ENCODE measurements at regions not wholly inside any gene's neighbourhood (a gene's known extent, or its start where the extent isn't known, plus 50 kb on each side); places are given as distances from the start of the nearest gene placed in this dataset.
"Not testable (repeated sequence)": the region's sequence is repeated elsewhere in the genome, so short reads cannot be mapped to it uniquely, and the experiment has no call there.

- intact Hi-C loops (cut with DNase I) = no loop called here
- Histone ChIP-seq H3K36me3 (no peaks in the 10 kb centered on the region), H3K4me3 (no peak overlapping the region), H3K4me1 (no peaks in the 10 kb centered on the region), H3K27ac (no peak overlapping the region), H3K27me3 (no peaks in the 10 kb centered on the region), H3K9me3 (no peaks in the 10 kb centered on the region)
- TF ChIP-seq CTCF (IDR thresholded peaks at IDR 0.05) (no peak), POLR2A (IDR thresholded peaks at IDR 0.05) (no peak), POLR2AphosphoS5 (IDR thresholded peaks at IDR 0.05; ENCODE audit: insufficient read depth in 1 of 2, low read depth in 1 of 2) (no peak)
- DNase-seq (ENCODE audit: extremely low spot score in 2 of 2) = no peak
Observed at GRCh38 chr6:144918073-144918472, 632.9 kb downstream of the UTRN start.

- DNase-seq (ENCODE audit: extremely low spot score in 2 of 2) = no peak
- no peaks in the 10 kb centered on the region for H3K36me3 ChIP-seq
- TF ChIP-seq CTCF (IDR thresholded peaks at IDR 0.05) (no peak), POLR2AphosphoS5 (IDR thresholded peaks at IDR 0.05; ENCODE audit: insufficient read depth in 1 of 2, low read depth in 1 of 2) (no peak), POLR2A (IDR thresholded peaks at IDR 0.05) (no peak)
- no peaks in the 10 kb centered on the region for H3K27me3 ChIP-seq
- no peaks in the 10 kb centered on the region for H3K9me3 ChIP-seq
- intact Hi-C loops (cut with DNase I) = no loop called here
- H3K4me1 ChIP-seq = no peaks in the 10 kb centered on the region
- H3K4me3 ChIP-seq = no peak overlapping the region
- H3K27ac ChIP-seq = no peak overlapping the region
Observed at GRCh38 chr6:144919560-144919959, 634.4 kb downstream of the UTRN start.

- Histone ChIP-seq H3K4me3 (no peak overlapping the region), H3K27me3 (no peaks in the 10 kb centered on the region), H3K36me3 (no peaks in the 10 kb centered on the region), H3K9me3 (no peaks in the 10 kb centered on the region), H3K4me1 (no peaks in the 10 kb centered on the region), H3K27ac (no peak overlapping the region)
- intact Hi-C loops (cut with DNase I) = no loop called here
- DNase-seq (ENCODE audit: extremely low spot score in 2 of 2) = no peak
- TF ChIP-seq POLR2A (IDR thresholded peaks at IDR 0.05) (no peak), POLR2AphosphoS5 (IDR thresholded peaks at IDR 0.05; ENCODE audit: insufficient read depth in 1 of 2, low read depth in 1 of 2) (no peak), CTCF (IDR thresholded peaks at IDR 0.05) (no peak)
Observed at GRCh38 chr6:144920391-144920961, 635.3 kb downstream of the UTRN start.

GRCh38 chr6:144921206-144921975 lies 636.3 kb downstream of the UTRN start:
- Histone ChIP-seq H3K4me1 (no peaks in the 10 kb centered on the region), H3K9me3 (no peaks in the 10 kb centered on the region), H3K27ac (no peak overlapping the region), H3K36me3 (no peaks in the 10 kb centered on the region), H3K4me3 (no peak overlapping the region), H3K27me3 (no peaks in the 10 kb centered on the region)
- DNase-seq (ENCODE audit: extremely low spot score in 2 of 2) = no peak
- intact Hi-C loops (cut with DNase I) = no loop called here
- TF ChIP-seq POLR2AphosphoS5 (IDR thresholded peaks at IDR 0.05; ENCODE audit: insufficient read depth in 1 of 2, low read depth in 1 of 2) (no peak), POLR2A (IDR thresholded peaks at IDR 0.05) (no peak), CTCF (IDR thresholded peaks at IDR 0.05) (no peak)

GRCh38 chr6:144922120-144922722 lies 637.1 kb downstream of the UTRN start:
- no peak for TF ChIP-seq POLR2AphosphoS5 (IDR thresholded peaks at IDR 0.05; ENCODE audit: insufficient read depth in 1 of 2, low read depth in 1 of 2)
- TF ChIP-seq CTCF (IDR thresholded peaks at IDR 0.05) = no peak
- TF ChIP-seq POLR2A (IDR thresholded peaks at IDR 0.05) = no peak
- Histone ChIP-seq H3K4me1 (no peaks in the 10 kb centered on the region), H3K36me3 (no peaks in the 10 kb centered on the region), H3K27me3 (no peaks in the 10 kb centered on the region), H3K4me3 (no peak overlapping the region), H3K27ac (no peak overlapping the region), H3K9me3 (no peaks in the 10 kb centered on the region)
- intact Hi-C loops (cut with DNase I) = no loop called here
- DNase-seq (ENCODE audit: extremely low spot score in 2 of 2) = no peak

- intact Hi-C loops (cut with DNase I) = not testable (repeated sequence)
Observed at GRCh38 chr6:144922771-144923490, 637.8 kb downstream of the UTRN start.

GRCh38 chr6:144923491-144923787 lies 638.3 kb downstream of the UTRN start:
- H3K4me3 ChIP-seq; H3K27ac ChIP-seq; H3K4me1 ChIP-seq; H3K27me3 ChIP-seq; H3K9me3 ChIP-seq; DNase-seq (ENCODE audit: extremely low spot score in 2 of 2); H3K36me3 ChIP-seq; intact Hi-C loops (cut with DNase I): not testable (repeated sequence)

More at GRCh38 chr6:144922771-144923490, 637.8 kb downstream of the UTRN start:
- H3K4me1 ChIP-seq; H3K27ac ChIP-seq; DNase-seq (ENCODE audit: extremely low spot score in 2 of 2); H3K27me3 ChIP-seq; H3K9me3 ChIP-seq; H3K36me3 ChIP-seq; H3K4me3 ChIP-seq: not testable (repeated sequence)

Measured in vagina (tissue), 2 donors.